NCI-H748 treated with DMSO at 0.1 percent for 48 hours (cell line): ENCODE measurements at regions not wholly inside any gene's neighbourhood (a gene's known extent, or its start where the extent isn't known, plus 50 kb on each side); places are given as distances from the start of the nearest gene placed in this dataset.
"Not testable (repeated sequence)": the region's sequence is repeated elsewhere in the genome, so short reads cannot be mapped to it uniquely, and the experiment has no call there.

ENCODE experiments used
- DNase-seq: peaks from one replicate; lab custom pipeline; 2025; lab: John Stamatoyannopoulos, UW

DNA sequence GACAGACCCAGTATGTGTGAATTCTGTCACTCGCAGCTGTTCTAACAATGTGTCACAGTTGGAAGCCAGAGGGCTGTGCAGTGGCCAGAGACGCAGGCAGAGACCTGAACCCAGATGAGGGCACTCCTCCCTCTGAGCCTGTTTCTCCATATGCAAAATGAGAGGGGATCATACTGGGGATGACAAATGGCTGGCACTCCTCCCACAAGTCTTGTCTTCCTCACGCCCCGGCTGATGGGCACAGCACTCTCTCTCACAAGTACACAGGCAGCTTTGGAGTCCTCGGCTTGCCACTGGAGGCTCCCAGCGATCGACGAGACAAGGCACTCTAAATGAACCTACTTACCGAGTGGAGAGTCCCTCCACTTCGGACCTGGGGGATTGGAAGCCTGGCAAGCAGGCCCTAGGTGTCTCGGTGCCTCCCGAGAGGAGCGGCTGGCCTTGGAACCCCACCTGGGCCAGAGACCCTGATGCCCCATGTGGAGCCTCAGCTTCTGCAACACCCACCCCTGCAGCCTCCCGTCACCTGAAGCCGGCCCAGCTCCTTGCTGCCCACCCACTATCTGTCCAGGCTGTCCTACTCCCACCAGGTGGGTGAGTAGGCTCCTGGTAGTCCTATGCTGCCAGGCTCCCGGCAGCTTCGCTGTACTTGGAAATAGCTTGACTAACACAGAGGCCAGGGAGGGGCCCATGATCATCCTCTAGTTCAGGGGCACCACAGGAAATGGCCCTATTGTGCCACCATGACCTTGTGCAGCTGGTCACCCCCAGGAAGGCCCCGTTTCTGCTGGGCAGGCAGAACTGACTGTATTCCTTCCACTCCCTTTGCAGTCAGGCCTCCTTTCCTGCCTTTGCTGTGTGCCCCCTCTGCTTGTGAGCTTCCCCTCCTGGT lies 65.0 kb upstream of the IQSEC1 start:
- no peak for DNase-seq

DNA sequence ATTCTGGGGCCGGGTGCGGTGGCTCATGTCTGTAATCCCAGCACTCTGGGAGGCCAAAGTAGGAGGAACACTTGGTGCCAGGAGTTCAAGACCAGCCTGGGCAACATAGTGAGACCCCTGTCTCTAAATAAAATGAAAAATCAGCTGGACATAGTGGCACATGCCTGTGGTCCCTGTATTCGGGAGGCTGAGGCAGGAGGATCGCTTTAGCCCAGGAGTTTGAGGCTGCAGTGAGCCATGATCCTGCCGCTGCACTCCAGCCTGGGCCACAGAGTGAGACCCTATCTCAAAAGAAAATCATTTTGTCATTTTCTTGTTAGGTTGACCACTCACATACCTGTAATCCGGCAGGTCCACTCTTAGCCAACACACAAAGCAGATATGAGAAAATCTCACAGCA lies 63.6 kb upstream of the IQSEC1 start:
- DNase-seq, result not testable (repeated sequence)

DNA sequence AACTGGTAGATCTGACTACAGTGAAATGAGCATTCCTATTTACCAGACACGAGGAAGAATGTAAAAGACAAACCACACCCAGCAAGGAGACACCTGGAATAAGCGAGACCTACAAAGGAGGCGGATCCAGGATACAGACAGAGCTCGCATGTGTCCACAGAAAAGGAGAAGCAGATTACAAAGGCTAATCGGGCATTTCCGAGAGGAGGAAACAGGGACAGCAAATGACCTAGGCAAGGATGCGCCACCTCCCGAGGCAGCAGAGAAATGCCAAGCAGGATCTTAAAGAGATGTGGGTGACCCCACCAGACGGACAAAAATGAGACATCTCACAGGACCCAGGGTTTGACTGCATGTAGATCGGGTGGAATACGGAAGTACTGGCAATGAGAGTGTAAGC lies 63.2 kb upstream of the IQSEC1 start:
- DNase-seq, result no peak

DNA sequence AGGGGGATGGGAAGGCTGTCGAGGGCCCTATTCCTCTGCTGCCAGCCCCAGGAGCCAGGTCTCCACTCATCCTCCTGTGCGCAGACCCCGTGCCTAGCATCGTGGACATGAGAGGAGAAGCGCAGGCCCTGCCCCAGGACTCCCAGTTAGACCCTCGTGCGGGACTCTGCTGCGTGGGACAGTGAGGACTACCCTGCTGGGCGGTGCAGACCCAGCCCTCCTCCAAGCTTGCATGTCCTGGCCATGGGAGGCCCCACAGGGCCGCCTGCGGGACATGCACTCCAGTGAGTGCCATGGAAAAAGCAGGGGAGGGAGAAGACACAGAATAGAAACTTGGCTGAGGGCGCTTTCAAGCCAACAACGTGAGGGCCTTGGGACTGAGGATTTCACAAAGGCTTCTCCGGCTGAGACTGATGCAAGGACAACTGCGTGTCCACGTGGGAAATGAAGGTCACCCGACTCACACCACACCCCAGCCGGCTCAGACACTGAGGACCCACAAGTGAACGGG lies 62.6 kb upstream of the IQSEC1 start:
- DNase-seq, result no peak

DNA sequence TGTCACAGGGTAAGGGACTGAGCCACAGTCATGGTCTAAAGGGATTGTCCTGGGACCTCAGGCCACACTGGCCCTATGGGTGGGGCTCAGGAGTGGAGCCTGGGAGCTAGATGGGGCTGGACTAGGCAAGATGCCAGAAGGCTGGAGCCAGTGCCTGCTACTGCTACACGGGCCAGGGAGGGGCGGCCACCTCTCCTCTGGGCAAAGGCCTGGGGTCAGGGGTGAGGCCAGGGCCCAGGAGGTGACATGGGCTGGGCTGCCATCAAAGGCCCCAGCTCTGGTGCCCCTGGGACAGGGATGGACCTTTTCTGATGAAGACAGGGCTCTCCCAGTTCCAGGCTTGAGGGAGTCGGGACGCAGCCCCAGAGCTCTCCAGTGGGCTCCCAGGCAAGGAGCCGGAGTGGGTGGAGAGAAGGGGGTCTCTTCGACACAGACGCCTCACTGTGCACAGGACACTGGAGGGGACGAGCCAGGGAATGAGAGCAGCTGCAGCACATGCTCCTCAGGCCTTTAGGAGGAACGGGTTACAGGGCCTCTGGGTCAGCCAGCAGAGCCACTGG lies 62.1 kb upstream of the IQSEC1 start:
- DNase-seq, result no peak

DNA sequence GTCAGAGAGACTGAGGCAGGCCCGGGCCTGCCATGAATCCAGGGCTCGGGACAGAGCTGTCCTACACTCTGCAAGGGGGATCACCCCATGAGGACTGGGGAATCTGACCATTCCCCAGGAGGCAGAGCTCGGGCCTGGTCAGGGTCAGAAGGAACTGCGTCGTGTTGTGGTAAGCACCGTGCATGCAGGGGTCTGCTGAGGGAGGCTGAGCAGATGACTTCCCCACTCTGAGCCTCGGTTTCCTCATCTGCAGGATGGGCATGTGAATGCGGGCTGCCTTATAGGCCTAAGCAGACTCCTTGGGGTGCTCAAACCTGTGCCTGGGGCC lies 61.6 kb upstream of the IQSEC1 start:
- DNase-seq, result no peak

DNA sequence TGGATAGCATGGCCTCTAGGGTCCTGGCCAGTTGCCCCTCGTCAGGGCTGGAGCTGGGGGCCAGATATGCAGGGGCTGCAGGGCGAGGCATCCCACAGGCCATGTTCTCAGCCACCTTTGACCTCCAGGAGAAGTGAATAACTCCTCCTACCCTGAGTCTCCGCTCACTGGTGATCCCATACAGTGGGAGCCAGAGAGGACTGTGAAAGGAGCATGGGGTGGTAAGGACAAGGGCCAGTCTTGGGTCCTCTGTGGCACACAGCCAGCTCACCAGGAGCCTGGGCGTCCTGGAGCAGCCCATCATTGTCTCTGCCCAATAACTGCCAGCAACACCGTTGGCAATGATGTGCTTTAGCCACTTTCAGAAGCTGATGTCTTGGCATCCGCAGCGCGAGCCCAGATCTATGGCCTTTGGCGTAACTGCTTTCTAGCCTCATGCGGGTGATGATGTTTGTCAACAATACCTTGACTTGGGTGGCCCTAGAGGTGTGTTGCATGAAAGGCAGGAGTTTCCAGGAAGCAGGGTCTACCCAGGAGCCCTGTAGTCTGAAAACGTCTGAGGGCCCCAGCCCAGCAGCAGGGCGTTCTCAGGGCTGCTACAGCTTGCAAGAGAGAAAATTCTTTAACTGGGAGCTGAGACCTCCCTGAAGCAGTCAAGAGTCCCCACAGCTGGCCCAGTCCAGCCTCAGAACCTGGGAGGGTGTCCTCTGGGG lies 61.1 kb upstream of the IQSEC1 start:
- DNase-seq, result no peak

- DNase-seq, result no peak
These were observed 60.3 kb upstream of the IQSEC1 start for GRCh38 chr3:13133471-13133981.

DNA sequence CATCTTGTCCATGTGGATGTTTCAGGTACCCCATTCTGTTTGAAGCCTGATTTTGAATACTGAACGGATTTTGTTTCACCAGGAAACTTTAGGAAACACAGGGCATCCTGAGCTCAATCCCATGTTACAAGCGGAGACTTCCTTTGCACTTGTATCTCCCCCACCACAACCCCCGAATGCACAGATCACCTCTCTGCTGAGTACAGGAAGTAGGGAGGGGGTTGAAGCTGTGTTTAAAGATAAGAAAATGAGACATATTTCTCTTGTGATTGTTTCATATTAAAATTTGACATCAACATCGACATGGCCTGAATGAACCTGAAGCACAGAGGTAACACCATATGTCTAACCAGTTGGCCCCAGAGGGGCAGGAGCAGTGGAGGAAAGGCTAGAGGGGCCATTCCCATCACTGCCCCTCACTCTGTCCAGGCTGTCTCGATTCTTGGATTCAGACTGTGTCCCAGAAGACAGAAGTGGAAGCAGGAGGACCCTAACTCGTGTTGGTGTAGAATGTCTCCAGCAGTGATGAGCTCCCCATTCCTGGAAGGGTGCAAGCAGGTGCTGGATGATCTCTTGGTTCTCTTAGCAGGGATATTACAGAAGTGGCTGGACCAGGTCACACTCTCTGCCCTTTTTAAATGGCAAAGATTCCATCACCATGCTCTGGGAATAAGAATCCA lies 59.6 kb upstream of the IQSEC1 start:
- no peak for DNase-seq

GRCh38 chr3:13132281-13132680 lies 59.1 kb upstream of the IQSEC1 start:
- no peak for DNase-seq

DNA sequence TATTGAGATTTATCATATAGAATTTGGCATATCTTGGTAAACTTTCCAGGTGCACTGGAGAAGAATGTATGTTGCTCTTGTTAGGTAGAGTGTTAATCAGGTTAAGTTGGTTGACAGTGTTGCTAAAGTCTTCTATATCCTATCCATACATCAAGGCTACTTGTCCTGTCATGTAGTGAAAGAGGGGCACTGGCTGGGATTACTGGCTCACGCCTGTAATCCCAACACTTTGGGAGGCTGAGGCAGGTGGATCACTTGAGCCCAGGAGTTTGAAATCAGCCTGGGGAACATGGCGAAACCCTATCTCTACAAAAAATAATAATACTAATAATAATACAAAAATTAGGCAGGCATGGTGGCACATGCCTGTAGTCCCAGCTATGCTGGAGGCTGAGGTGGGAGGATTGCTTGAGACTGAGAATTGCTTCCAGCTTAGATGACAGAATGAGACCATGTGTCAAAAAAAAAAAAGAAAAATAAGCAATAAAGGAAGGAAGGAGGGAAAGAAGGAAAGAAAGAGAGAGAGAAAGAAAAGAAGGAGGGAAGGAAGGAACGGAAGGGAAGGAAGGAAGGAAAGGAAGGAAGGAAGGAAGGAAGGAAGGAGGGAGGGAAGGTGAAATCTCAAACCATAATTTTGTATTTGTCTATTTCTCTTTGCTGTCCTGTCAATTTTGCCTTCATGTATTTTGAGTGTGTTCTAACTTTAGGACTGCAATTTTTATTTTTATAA lies 57.4 kb upstream of the IQSEC1 start:
- DNase-seq, result no peak

- DNase-seq, result no peak
These were observed 52.1 kb upstream of the IQSEC1 start for GRCh38 chr3:13125092-13126015.

GRCh38 chr3:13124631-13125030 lies 51.4 kb upstream of the IQSEC1 start:
- no peak for DNase-seq

DNA sequence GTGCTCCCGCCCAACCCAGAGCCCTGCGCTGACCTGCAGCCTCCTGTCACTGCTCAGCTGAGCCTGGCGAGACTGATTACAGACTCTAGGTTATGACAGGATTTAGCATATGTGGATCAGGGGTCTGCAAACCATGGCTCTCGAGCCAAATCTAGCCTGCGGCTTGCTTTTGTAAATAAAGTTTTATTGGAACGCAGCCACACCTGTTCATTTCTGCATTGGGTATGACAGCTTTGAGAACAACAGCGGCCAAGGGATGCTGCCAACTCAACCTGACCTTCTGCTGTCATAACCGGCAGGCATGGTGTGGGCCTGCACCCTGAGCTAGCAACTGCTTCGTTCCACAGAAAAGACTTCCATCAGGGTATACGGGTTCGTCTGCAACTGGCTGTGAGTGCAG lies 50.5 kb upstream of the IQSEC1 start:
- DNase-seq, result no peak

GRCh38 chr3:13123013-13123654 lies 49.9 kb upstream of the IQSEC1 start:
- DNase-seq, result no peak
